WTC11 (cell line): ENCODE measurements at regions not wholly inside any gene's neighbourhood (a gene's known extent, or its start where the extent isn't known, plus 50 kb on each side); places are given as distances from the start of the nearest gene placed in this dataset.

Source experiments
- ATAC-seq: fragments of 200-7000 bp; cut with Tn5 transposase; 2 replicates; pipeline ENCODE4 v1.10.0; 2021; ENCODE audit warnings: mild to moderate bottlenecking, moderate library complexity
- CTCF ChIA-PET: fragments of 300-600 bp; sonication (Branson Sonifier 250); formaldehyde crosslinking; loops from one replicate; lab custom pipeline; 2021; ENCODE audit warnings: antibody characterized with exemption; lab: Charles Lee
- POLR2A ChIA-PET: fragments of 350-600 bp; sonication (Branson Sonifier 250); formaldehyde crosslinking; loops from one replicate; lab custom pipeline; 2021; ENCODE audit warnings: antibody characterized with exemption; lab: Charles Lee
- DNase-seq: peaks from one replicate; pipeline ENCODE4 v3.0.0; 2021; ENCODE audit warnings: low spot score
- H3K27ac Mint-ChIP-seq: 2 replicates; pipeline ENCODE4 v1.8.0; 2021; ENCODE audit warnings: mixed read lengths
- H3K27me3 Mint-ChIP-seq: 2 replicates; pipeline ENCODE4 v1.8.0; 2021; ENCODE audit warnings: low read depth, mild to moderate bottlenecking, moderate library complexity, mixed read lengths
- H3K36me3 Mint-ChIP-seq: 2 replicates; pipeline ENCODE4 v1.8.0; 2021; ENCODE audit warnings: mixed read lengths
- H3K4me1 Mint-ChIP-seq: 2 replicates; pipeline ENCODE4 v1.8.0; 2022; ENCODE audit warnings: mixed read lengths
- H3K4me3 Mint-ChIP-seq: 2 replicates; pipeline ENCODE4 v1.8.0; 2021; ENCODE audit warnings: mild to moderate bottlenecking, moderate library complexity, mixed read lengths
- H3K9me3 Mint-ChIP-seq: 2 replicates; pipeline ENCODE4 v1.8.0; 2021; ENCODE audit warnings: mixed read lengths
- CREB1 ChIP-seq: sonication (generic); formaldehyde crosslinking; IDR thresholded peaks from 2 replicates; pipeline ENCODE4 v1.8.0; 2023; ENCODE audit warnings: mild to moderate bottlenecking, missing genetic modification reagents
- GRHL2 ChIP-seq: fragments of 250-450 bp; sonication (Bioruptor Pico); IDR thresholded peaks from 2 replicates; pipeline ENCODE4 v1.8.0; 2022; ENCODE audit warnings: mild to moderate bottlenecking, moderate library complexity; ENCODE audit not compliant: insufficient replicate concordance, severe bottlenecking
- IRF2 ChIP-seq: sonication (generic); formaldehyde crosslinking; IDR thresholded peaks from 2 replicates; pipeline ENCODE4 v1.8.0; 2022; ENCODE audit warnings: low read depth, missing genetic modification reagents, borderline replicate concordance
- JAZF1 ChIP-seq: fragments of 250-450 bp; sonication (Bioruptor Pico); IDR thresholded peaks from 2 replicates; pipeline ENCODE4 v1.9.0; 2021; ENCODE audit warnings: moderate library complexity, mild to moderate bottlenecking, inconsistent platforms
- NFYB ChIP-seq: sonication (generic); formaldehyde crosslinking; conservative IDR thresholded peaks from 2 replicates; pipeline ENCODE4 v1.8.0; 2022; ENCODE audit warnings: low read depth, missing genetic modification reagents
- NR1H2 ChIP-seq: sonication (generic); formaldehyde crosslinking; IDR thresholded peaks from 2 replicates; pipeline ENCODE4 v1.9.0; 2021; ENCODE audit warnings: mild to moderate bottlenecking, moderate library complexity, missing genetic modification reagents
- NR3C1 ChIP-seq: sonication (generic); formaldehyde crosslinking; conservative IDR thresholded peaks from 2 replicates; pipeline ENCODE4 v1.8.1; 2023; ENCODE audit warnings: low read depth, mild to moderate bottlenecking, missing genetic modification reagents
- RELA ChIP-seq: sonication (generic); formaldehyde crosslinking; IDR thresholded peaks from 2 replicates; pipeline ENCODE4 v1.8.1; 2022; ENCODE audit warnings: missing genetic modification reagents, mild to moderate bottlenecking, borderline replicate concordance
- ZBTB21 ChIP-seq: sonication (generic); formaldehyde crosslinking; IDR thresholded peaks from 2 replicates; pipeline ENCODE4 v1.8.1; 2023; ENCODE audit warnings: mild to moderate bottlenecking, missing genetic modification reagents, borderline replicate concordance
- ZNF121 ChIP-seq: sonication (generic); formaldehyde crosslinking; IDR thresholded peaks from 2 replicates; pipeline ENCODE4 v1.8.0; 2023; ENCODE audit warnings: missing genetic modification reagents
- ZNF138 ChIP-seq: sonication (generic); formaldehyde crosslinking; conservative IDR thresholded peaks from 2 replicates; pipeline ENCODE4 v1.8.1; 2022; ENCODE audit warnings: mild to moderate bottlenecking, moderate library complexity, missing genetic modification reagents
- ZNF396 ChIP-seq: fragments of 250-450 bp; sonication (Bioruptor Pico); IDR thresholded peaks from 2 replicates; pipeline ENCODE4 v1.8.0; 2021; ENCODE audit warnings: mild to moderate bottlenecking, moderate library complexity, borderline replicate concordance
- ZNF423 ChIP-seq: fragments of 250-450 bp; sonication (Bioruptor Pico); IDR thresholded peaks from 2 replicates; pipeline ENCODE4 v2.1.2; 2022; ENCODE audit warnings: mild to moderate bottlenecking, moderate library complexity
- TF ChIP-seq, protein P1 (sequence below): sonication (generic); formaldehyde crosslinking; IDR thresholded peaks from 2 replicates; pipeline ENCODE4 v1.8.1; 2023; ENCODE audit warnings: mild to moderate bottlenecking, missing genetic modification reagents, moderate library complexity
- TF ChIP-seq, protein P2 (sequence below): sonication (generic); formaldehyde crosslinking; IDR thresholded peaks from 2 replicates; pipeline ENCODE4 v1.8.0; 2023; ENCODE audit warnings: missing genetic modification reagents
- TF ChIP-seq, protein P3 (sequence below): fragments of 250-450 bp; sonication (Bioruptor Pico); conservative IDR thresholded peaks from 2 replicates; pipeline ENCODE4 v1.9.0; 2021; ENCODE audit warnings: mild to moderate bottlenecking
- TF ChIP-seq, protein P4 (sequence below): sonication (generic); formaldehyde crosslinking; IDR thresholded peaks from 2 replicates; pipeline ENCODE4 v1.8.1; 2023; ENCODE audit warnings: mild to moderate bottlenecking, missing genetic modification reagents
- TF ChIP-seq, protein P5 (sequence below): fragments of 250-450 bp; sonication (Bioruptor Pico); IDR thresholded peaks from 2 replicates; pipeline ENCODE4 v2.1.2; 2022; ENCODE audit warnings: mild to moderate bottlenecking, moderate library complexity
- TF ChIP-seq, protein P6 (sequence below): sonication (generic); formaldehyde crosslinking; IDR thresholded peaks from 2 replicates; pipeline ENCODE4 v1.8.1; 2022; ENCODE audit warnings: low read depth, mild to moderate bottlenecking, moderate library complexity, missing genetic modification reagents, borderline replicate concordance
- TF ChIP-seq, protein P7 (sequence below): sonication (generic); formaldehyde crosslinking; IDR thresholded peaks from 2 replicates; pipeline ENCODE4 v1.8.0; 2022; ENCODE audit warnings: mild to moderate bottlenecking, missing genetic modification reagents

DNA sequence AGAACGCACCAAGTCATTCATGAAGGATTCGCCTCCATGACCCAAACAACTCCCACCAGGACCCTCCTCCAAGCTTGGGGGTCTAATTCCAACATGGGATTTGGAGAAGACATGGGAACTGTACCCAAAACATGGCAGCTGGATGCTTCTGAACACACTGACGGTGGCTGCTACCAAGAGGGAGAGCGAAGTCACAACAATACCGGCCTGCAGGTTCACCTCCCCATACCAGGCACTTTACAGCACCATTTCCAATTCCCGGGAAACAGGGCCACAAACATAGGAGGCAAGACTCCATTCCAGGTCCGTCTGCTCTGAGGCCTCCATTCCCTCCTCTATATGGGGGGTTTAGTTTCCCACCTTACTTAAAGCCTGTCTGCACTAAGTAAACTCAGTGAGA is 75.8 kb downstream of the LINC01488 start:
- Mint-ChIP-seq H3K36me3 (peaks cover 1% of the 10 kb centered on the region; the same call in 1 of the 2 replicates), H3K27ac (no peak overlapping the region), H3K9me3 (peaks cover 6% of the 10 kb centered on the region), H3K4me3 (no peak overlapping the region), H3K4me1 (no peaks in the 10 kb centered on the region)
- POLR2A ChIA-PET, result no interaction called here
- CTCF ChIA-PET, result no interaction called here
- DNase-seq, result no peak
- no peak for ATAC-seq
- TF ChIP-seq ZNF121 (CRISPR knock-in tag) (no peak), ZBTB21 (CRISPR knock-in tag) (no peak), ZNF423 (CRISPR knock-in tag) (no peak)
- TF ChIP-seq, all 79 proteins: peak for 0
- H3K27me3 Mint-ChIP-seq, result no peaks in the 10 kb centered on the region

DNA sequence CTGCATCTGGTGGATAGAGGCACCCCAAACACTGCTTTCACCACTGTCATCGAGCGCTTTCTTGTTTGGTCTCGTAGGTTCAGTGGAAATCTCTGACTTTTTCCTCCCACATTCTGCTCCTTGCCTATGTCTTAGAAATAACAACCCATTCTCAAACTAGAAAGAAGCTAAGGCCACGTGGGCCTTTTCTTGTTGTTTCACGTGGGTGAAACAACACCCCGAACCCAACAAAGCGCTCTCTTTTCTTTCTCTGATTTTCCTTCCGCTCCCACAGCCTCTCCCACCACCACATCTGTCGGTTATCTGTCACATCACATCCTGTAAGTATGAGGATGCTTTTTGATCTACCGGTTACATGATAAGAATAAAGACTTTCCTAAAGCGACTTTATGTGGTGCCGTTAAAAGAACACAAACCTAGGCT is 77.1 kb downstream of the LINC01488 start:
- TF ChIP-seq, protein P1, sequence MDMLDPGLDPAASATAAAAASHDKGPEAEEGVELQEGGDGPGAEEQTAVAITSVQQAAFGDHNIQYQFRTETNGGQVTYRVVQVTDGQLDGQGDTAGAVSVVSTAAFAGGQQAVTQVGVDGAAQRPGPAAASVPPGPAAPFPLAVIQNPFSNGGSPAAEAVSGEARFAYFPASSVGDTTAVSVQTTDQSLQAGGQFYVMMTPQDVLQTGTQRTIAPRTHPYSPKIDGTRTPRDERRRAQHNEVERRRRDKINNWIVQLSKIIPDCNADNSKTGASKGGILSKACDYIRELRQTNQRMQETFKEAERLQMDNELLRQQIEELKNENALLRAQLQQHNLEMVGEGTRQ (CRISPR knock-in tag), result no peak
- TF ChIP-seq CREB1 (CRISPR knock-in tag), result no peak
- TF ChIP-seq JAZF1, result no peak
- no peak for TF ChIP-seq ZBTB21 (CRISPR knock-in tag)
- TF ChIP-seq IRF2 (CRISPR knock-in tag), result no peak
- no peak for TF ChIP-seq GRHL2 (CRISPR knock-in tag)
- TF ChIP-seq, protein P2, sequence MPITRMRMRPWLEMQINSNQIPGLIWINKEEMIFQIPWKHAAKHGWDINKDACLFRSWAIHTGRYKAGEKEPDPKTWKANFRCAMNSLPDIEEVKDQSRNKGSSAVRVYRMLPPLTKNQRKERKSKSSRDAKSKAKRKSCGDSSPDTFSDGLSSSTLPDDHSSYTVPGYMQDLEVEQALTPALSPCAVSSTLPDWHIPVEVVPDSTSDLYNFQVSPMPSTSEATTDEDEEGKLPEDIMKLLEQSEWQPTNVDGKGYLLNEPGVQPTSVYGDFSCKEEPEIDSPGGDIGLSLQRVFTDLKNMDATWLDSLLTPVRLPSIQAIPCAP (CRISPR knock-in tag), result no peak
- no peak for TF ChIP-seq NFYB (CRISPR knock-in tag)
- TF ChIP-seq, protein P3, sequence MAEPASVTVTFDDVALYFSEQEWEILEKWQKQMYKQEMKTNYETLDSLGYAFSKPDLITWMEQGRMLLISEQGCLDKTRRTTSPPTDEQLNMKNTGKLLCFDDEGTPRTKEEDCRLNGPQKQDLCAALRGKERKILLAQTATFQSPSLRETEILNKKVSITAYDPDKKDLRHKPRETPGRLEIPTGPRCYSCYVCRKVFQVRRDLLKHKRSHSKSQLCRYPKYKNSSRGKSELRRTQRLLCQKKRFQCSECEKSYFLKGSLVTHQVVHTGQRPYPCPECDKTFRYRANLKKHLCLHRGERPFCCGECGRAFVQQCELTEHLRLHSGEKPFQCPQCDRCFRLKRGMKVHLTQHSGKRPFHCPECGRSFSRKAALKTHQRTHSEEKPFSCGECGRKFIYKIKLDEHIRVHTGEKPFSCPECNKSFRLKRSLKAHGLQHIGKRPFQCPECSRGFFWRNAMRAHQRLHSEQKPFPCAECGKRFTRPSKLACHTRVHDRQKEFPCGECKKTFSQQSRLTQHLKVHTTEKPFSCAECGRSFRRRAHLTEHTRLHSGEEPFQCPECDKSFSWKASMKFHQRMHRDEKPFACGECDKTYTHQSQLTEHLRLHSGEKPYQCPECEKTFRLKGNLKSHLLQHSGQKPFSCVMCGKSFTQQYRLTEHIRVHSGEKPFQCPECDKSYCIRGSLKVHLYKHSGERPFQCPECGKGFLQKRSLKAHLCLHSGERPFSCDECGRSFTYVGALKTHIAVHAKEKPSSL (CRISPR knock-in tag), result no peak
- TF ChIP-seq RELA (CRISPR knock-in tag), result no peak
- TF ChIP-seq NR1H2 (CRISPR knock-in tag), result no peak
- TF ChIP-seq, protein P4, sequence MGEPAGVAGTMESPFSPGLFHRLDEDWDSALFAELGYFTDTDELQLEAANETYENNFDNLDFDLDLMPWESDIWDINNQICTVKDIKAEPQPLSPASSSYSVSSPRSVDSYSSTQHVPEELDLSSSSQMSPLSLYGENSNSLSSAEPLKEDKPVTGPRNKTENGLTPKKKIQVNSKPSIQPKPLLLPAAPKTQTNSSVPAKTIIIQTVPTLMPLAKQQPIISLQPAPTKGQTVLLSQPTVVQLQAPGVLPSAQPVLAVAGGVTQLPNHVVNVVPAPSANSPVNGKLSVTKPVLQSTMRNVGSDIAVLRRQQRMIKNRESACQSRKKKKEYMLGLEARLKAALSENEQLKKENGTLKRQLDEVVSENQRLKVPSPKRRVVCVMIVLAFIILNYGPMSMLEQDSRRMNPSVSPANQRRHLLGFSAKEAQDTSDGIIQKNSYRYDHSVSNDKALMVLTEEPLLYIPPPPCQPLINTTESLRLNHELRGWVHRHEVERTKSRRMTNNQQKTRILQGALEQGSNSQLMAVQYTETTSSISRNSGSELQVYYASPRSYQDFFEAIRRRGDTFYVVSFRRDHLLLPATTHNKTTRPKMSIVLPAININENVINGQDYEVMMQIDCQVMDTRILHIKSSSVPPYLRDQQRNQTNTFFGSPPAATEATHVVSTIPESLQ, result no peak
- TF ChIP-seq, protein P5, sequence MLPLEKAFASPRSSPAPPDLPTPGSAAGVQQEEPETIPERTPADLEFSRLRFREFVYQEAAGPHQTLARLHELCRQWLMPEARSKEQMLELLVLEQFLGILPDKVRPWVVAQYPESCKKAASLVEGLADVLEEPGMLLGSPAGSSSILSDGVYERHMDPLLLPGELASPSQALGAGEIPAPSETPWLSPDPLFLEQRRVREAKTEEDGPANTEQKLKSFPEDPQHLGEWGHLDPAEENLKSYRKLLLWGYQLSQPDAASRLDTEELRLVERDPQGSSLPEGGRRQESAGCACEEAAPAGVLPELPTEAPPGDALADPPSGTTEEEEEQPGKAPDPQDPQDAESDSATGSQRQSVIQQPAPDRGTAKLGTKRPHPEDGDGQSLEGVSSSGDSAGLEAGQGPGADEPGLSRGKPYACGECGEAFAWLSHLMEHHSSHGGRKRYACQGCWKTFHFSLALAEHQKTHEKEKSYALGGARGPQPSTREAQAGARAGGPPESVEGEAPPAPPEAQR (CRISPR knock-in tag), result no peak
- no peak for TF ChIP-seq NR3C1 (CRISPR knock-in tag)
- Mint-ChIP-seq H3K27ac (no peak overlapping the region), H3K9me3 (peaks cover 11% of the 10 kb centered on the region), H3K4me3 (no peak overlapping the region), H3K36me3 (peaks cover 4% of the 10 kb centered on the region; the same call in 1 of the 2 replicates), H3K27me3 (no peaks in the 10 kb centered on the region), H3K4me1 (no peaks in the 10 kb centered on the region)
- ChIA-PET CTCF (no interaction called here), POLR2A (no interaction called here)
- DNase-seq (no peak), ATAC-seq (no peak)

DNA sequence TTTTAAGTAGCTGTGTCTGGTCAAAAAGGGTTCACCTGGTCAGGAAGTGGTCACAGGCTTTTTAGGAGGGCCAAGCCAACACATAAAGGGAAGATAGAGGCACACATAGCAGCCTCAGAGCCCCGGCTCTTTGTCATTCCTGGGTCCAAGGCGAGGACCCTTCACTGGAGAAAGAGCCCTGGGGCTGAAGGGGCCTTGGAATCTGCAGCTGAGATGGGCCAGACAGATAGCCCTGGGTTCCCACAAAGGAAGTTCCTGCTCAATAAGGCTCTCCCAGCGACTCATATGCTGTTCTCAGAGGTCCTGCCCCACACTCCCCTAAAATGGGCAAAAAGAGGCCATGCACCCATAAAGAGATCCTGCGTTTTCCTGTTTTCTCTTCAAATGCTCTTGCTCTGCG is 77.7 kb downstream of the LINC01488 start:
- Mint-ChIP-seq H3K27ac (no peak overlapping the region), H3K4me3 (no peak overlapping the region), H3K4me1 (no peaks in the 10 kb centered on the region), H3K36me3 (peaks cover 4% of the 10 kb centered on the region; the same call in 1 of the 2 replicates), H3K27me3 (no peaks in the 10 kb centered on the region), H3K9me3 (peaks cover 11% of the 10 kb centered on the region)
- DNase-seq, result no peak
- no peak for ATAC-seq
- ChIA-PET CTCF (no interaction called here), POLR2A (no interaction called here)
- no peak for TF ChIP-seq ZNF396
- TF ChIP-seq ZNF138 (CRISPR knock-in tag), result no peak
- TF ChIP-seq, protein P6, sequence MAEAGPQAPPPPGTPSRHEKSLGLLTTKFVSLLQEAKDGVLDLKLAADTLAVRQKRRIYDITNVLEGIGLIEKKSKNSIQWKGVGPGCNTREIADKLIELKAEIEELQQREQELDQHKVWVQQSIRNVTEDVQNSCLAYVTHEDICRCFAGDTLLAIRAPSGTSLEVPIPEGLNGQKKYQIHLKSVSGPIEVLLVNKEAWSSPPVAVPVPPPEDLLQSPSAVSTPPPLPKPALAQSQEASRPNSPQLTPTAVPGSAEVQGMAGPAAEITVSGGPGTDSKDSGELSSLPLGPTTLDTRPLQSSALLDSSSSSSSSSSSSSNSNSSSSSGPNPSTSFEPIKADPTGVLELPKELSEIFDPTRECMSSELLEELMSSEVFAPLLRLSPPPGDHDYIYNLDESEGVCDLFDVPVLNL (CRISPR knock-in tag), result no peak
- TF ChIP-seq, protein P7, sequence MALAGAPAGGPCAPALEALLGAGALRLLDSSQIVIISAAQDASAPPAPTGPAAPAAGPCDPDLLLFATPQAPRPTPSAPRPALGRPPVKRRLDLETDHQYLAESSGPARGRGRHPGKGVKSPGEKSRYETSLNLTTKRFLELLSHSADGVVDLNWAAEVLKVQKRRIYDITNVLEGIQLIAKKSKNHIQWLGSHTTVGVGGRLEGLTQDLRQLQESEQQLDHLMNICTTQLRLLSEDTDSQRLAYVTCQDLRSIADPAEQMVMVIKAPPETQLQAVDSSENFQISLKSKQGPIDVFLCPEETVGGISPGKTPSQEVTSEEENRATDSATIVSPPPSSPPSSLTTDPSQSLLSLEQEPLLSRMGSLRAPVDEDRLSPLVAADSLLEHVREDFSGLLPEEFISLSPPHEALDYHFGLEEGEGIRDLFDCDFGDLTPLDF, result no peak
- TF ChIP-seq, protein P5 (CRISPR knock-in tag), result no peak
